ENCODE measurements at regions not wholly inside any gene's neighbourhood (a gene's known extent, or its start where the extent isn't known, plus 50 kb on each side); places are given as distances from the start of the nearest gene placed in this dataset.

- DNase-seq (ENCODE audit: low read depth), result no peak
Observed at GRCh38 chrX:10747975-10748374, 127.6 kb upstream of the MID1 start.

GRCh38 chrX:10749113-10749512, 128.7 kb upstream of the MID1 start:
- DNase-seq (ENCODE audit: low read depth), result no peak

GRCh38 chrX:10750581-10750980, 130.2 kb upstream of the MID1 start:
- no peak for DNase-seq (ENCODE audit: low read depth)

GRCh38 chrX:10753116-10753515, 132.7 kb upstream of the MID1 start:
- DNase-seq (ENCODE audit: low read depth), result no peak

- no peak for DNase-seq (ENCODE audit: low read depth)
Observed at GRCh38 chrX:10754445-10754844, 134.1 kb upstream of the MID1 start.

GRCh38 chrX:10755439-10756334, 135.3 kb upstream of the MID1 start:
- no peak for DNase-seq (ENCODE audit: low read depth)

- peak; percentile 62 for DNase-seq (ENCODE audit: low read depth)
Observed at GRCh38 chrX:10756441-10756840, 136.1 kb upstream of the MID1 start.

GRCh38 chrX:10759141-10759799, 138.9 kb upstream of the MID1 start:
- no peak for DNase-seq (ENCODE audit: low read depth)

GRCh38 chrX:10761447-10761846, 141.1 kb upstream of the MID1 start:
- DNase-seq (ENCODE audit: low read depth), result no peak

- DNase-seq (ENCODE audit: low read depth), result peak; percentile 16
Observed at GRCh38 chrX:10769195-10769594, 148.8 kb upstream of the MID1 start.

- no peak for DNase-seq (ENCODE audit: low read depth)
Observed at GRCh38 chrX:10769696-10770619, 149.6 kb upstream of the MID1 start.

- DNase-seq (ENCODE audit: low read depth), result no peak
Observed at GRCh38 chrX:10773318-10773717, 152.9 kb upstream of the MID1 start.

GRCh38 chrX:10781847-10782530, 161.6 kb upstream of the MID1 start:
- no peak for DNase-seq (ENCODE audit: low read depth)

GRCh38 chrX:10783451-10783995, 163.1 kb upstream of the MID1 start:
- no peak for DNase-seq (ENCODE audit: low read depth)

GRCh38 chrX:10787264-10787663, 166.9 kb upstream of the MID1 start:
- no peak for DNase-seq (ENCODE audit: low read depth)

GRCh38 chrX:10794203-10794630, 173.8 kb upstream of the MID1 start:
- DNase-seq (ENCODE audit: low read depth), result peak; percentile 15

- peak; percentile 10 for DNase-seq (ENCODE audit: low read depth)
Observed at GRCh38 chrX:10795721-10796120, 175.3 kb upstream of the MID1 start.

- no peak for DNase-seq (ENCODE audit: low read depth)
Observed at GRCh38 chrX:10797466-10797865, 177.1 kb upstream of the MID1 start.

GRCh38 chrX:10798041-10798440, 177.7 kb upstream of the MID1 start:
- DNase-seq (ENCODE audit: low read depth), result no peak

GRCh38 chrX:10800796-10801195, 180.4 kb upstream of the MID1 start:
- no peak for DNase-seq (ENCODE audit: low read depth)

GRCh38 chrX:10811111-10811510, 190.7 kb upstream of the MID1 start:
- DNase-seq (ENCODE audit: low read depth), result no peak
